MCF 10A (cell line): ENCODE measurements at regions not wholly inside any gene's neighbourhood (a gene's known extent, or its start where the extent isn't known, plus 50 kb on each side); places are given as distances from the start of the nearest gene placed in this dataset.

Experiments used
- BruUV-seq: library from RNA; stranded (reverse); fragments of 400-500 nt; replicated peaks from 2 replicates; lab custom pipeline; 2021; lab: Mats Ljungman, UMichigan
- CTCF ChIA-PET: fragments of 300-600 bp; sonication (Branson Sonifier 250); formaldehyde crosslinking; extraction: SDS; loops from one replicate; lab custom pipeline; 2021; ENCODE audit warnings: antibody characterized with exemption, inconsistent platforms; lab: Yijun Ruan, JAX
- POLR2A ChIA-PET: fragments of 300-600, 350-650 bp; sonication (Branson Sonifier 250); formaldehyde crosslinking; extraction: SDS; loops from one replicate; lab custom pipeline; 2020; ENCODE audit warnings: antibody characterized with exemption, inconsistent platforms; lab: Yijun Ruan, JAX
- DNase-seq: peaks from one replicate; pipeline ENCODE4 v3.0.0-alpha.2; 2018; ENCODE audit not compliant: unreplicated experiment
- H3K27ac Mint-ChIP-seq: one replicate; pipeline ENCODE4 v1.8.0; 2022; ENCODE audit warnings: mild to moderate bottlenecking, low read depth, mixed read lengths; ENCODE audit not compliant: unreplicated experiment
- H3K27me3 Mint-ChIP-seq: one replicate; pipeline ENCODE4 v1.8.0; 2022; ENCODE audit warnings: mixed read lengths; ENCODE audit not compliant: insufficient read depth, unreplicated experiment
- H3K36me3 Mint-ChIP-seq: one replicate; pipeline ENCODE4 v1.8.0; 2022; ENCODE audit warnings: mild to moderate bottlenecking, moderate library complexity, mixed read lengths; ENCODE audit not compliant: insufficient read depth, unreplicated experiment
- H3K4me1 Mint-ChIP-seq: one replicate; pipeline ENCODE4 v1.8.0; 2022; ENCODE audit warnings: mixed read lengths; ENCODE audit not compliant: insufficient read depth, unreplicated experiment
- H3K4me3 Mint-ChIP-seq: one replicate; pipeline ENCODE4 v1.8.0; 2022; ENCODE audit warnings: mild to moderate bottlenecking, moderate library complexity, mixed read lengths; ENCODE audit not compliant: unreplicated experiment
- H3K9me3 Mint-ChIP-seq: one replicate; pipeline ENCODE4 v1.8.0; 2022; ENCODE audit warnings: mixed read lengths; ENCODE audit not compliant: unreplicated experiment
- CTCF ChIP-seq: fragments of 200-600 bp; IDR thresholded peaks from one replicate; pipeline ENCODE4 v1.8.0; 2022; ENCODE audit warnings: antibody characterized with exemption, mild to moderate bottlenecking; ENCODE audit not compliant: unreplicated experiment
- intact Hi-C: fragments of 100-400 bp; cut with micrococcal nuclease; formaldehyde crosslinking; loops from 2 replicates; pipeline ENCODE4 v1.14.1; 2022

- POLR2A ChIA-PET = no interaction called here
- H3K4me3 Mint-ChIP-seq = no peak overlapping the region
- intact Hi-C loops = no loop called here
- no TSS peak for BruUV-seq
- H3K27me3 Mint-ChIP-seq = no peaks in the 10 kb centered on the region
- no peaks in the 10 kb centered on the region for H3K9me3 Mint-ChIP-seq
- no peak overlapping the region for H3K27ac Mint-ChIP-seq
- H3K4me1 Mint-ChIP-seq = no peaks in the 10 kb centered on the region
- CTCF ChIA-PET = no interaction called here
- H3K36me3 Mint-ChIP-seq = no peaks in the 10 kb centered on the region
- no peak for TF ChIP-seq CTCF
- no peak for DNase-seq
Observed at GRCh38 chr22:48591286-48592065, 1236.2 kb downstream of the BRD1 start.

GRCh38 chr22:48589901-48590300, 1237.8 kb downstream of the BRD1 start:
- Mint-ChIP-seq H3K4me3 (no peak overlapping the region), H3K9me3 (no peaks in the 10 kb centered on the region), H3K27ac (no peak overlapping the region), H3K27me3 (no peaks in the 10 kb centered on the region), H3K36me3 (no peaks in the 10 kb centered on the region), H3K4me1 (no peaks in the 10 kb centered on the region)
- DNase-seq = no peak
- ChIA-PET CTCF (no interaction called here), POLR2A (no interaction called here)
- no TSS peak for BruUV-seq
- no peak for TF ChIP-seq CTCF
- intact Hi-C loops = no loop called here

- no peak for TF ChIP-seq CTCF
- no peaks in the 10 kb centered on the region for H3K36me3 Mint-ChIP-seq
- H3K4me1 Mint-ChIP-seq = no peaks in the 10 kb centered on the region
- intact Hi-C loops = no loop called here
- POLR2A ChIA-PET = no interaction called here
- H3K27ac Mint-ChIP-seq = no peak overlapping the region
- no peaks in the 10 kb centered on the region for H3K9me3 Mint-ChIP-seq
- no TSS peak for BruUV-seq
- CTCF ChIA-PET = no interaction called here
- DNase-seq = no peak
- H3K27me3 Mint-ChIP-seq = no peaks in the 10 kb centered on the region
- no peak overlapping the region for H3K4me3 Mint-ChIP-seq
Observed at GRCh38 chr22:48588878-48589450, 1238.7 kb downstream of the BRD1 start.

GRCh38 chr22:48588151-48588877, 1239.4 kb downstream of the BRD1 start:
- intact Hi-C loops = no loop called here
- ChIA-PET CTCF (no interaction called here), POLR2A (no interaction called here)
- BruUV-seq = no TSS peak
- TF ChIP-seq CTCF = no peak
- Mint-ChIP-seq H3K4me3 (no peak overlapping the region), H3K27ac (no peak overlapping the region), H3K27me3 (no peaks in the 10 kb centered on the region), H3K4me1 (no peaks in the 10 kb centered on the region), H3K9me3 (no peaks in the 10 kb centered on the region), H3K36me3 (no peaks in the 10 kb centered on the region)
- no peak for DNase-seq
